ENCODE measurements at regions not wholly inside any gene's neighbourhood (a gene's known extent, or its start where the extent isn't known, plus 50 kb on each side); places are given as distances from the start of the nearest gene placed in this dataset.

DNA sequence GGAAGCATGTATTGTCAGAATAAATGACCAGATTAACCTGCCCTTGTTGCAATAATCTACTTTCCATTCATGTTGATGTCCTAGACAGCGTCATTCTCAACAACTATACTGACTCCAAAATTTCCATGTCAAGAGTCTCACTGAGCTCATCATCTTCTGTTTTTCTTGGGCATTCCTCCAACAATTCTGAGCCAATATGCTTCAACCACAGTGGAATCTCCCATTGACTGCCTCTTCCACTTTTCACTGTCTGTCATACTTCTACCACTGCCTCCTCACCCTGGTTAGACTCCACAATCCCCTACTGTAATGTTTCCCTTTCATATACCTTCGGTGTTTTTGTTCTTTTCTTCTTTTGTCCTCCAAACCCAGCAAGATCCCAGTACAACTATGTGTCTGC lies 162.8 kb downstream of the TLE1 start:
- intact Hi-C loops (cut with micrococcal nuclease) (loop anchor here (10.0 kb wide), 2 partner anchors 1078 to 1438 kb away; no protein-coding TSS in a partner anchor), dilution Hi-C loops (cut with MboI; ENCODE audit: extremely low pct_ligation_motif_present, low sequenced_read_pairs) (no loop called here)
- no peak overlapping the region for H3K27ac ChIP-seq (ENCODE audit: insufficient read depth, low read depth, low read length)
- peaks cover 18% of the 10 kb centered on the region for H3K4me1 ChIP-seq (ENCODE audit: control insufficient read depth, extremely low read depth, insufficient read depth, low read length)
- no peak overlapping the region for H2AFZ ChIP-seq (ENCODE audit: low read depth, low read length)
- H3K79me2 ChIP-seq (ENCODE audit: control insufficient read depth, insufficient read depth, low read length), result no peaks in the 10 kb centered on the region
- H4K20me1 ChIP-seq (replicated peaks; ENCODE audit: control insufficient read depth, extremely low read depth, insufficient read depth, low read length), result no peaks in the 10 kb centered on the region
- TF ChIP-seq EZH2 (IDR thresholded peaks at IDR 0.05; ENCODE audit: borderline replicate concordance, low read depth, low read length, severe bottlenecking), result no peak
- TF ChIP-seq POLR2A (IDR thresholded peaks at IDR 0.05; ENCODE audit: low read depth, low read length), result no peak
- no peak for TF ChIP-seq JUN (IDR thresholded peaks at IDR 0.05; ENCODE audit: borderline replicate concordance, insufficient read depth, insufficient read length, low read depth)
- TF ChIP-seq POLR2AphosphoS5 (IDR thresholded peaks at IDR 0.05; ENCODE audit: insufficient read depth, low read depth, low read length), result no peak
- H3K4me2 ChIP-seq (ENCODE audit: insufficient read depth, low read length), result no peak overlapping the region
- no peaks in the 10 kb centered on the region for H3K36me3 ChIP-seq (ENCODE audit: control insufficient read depth in 2 of 2, extremely low read depth in 1 of 2, insufficient read depth in 2 of 2, low read length in 2 of 2)
- ChIA-PET POLR2A (no interaction called here), CTCF (interaction anchor here (0.6 kb wide), 1 partner anchor 144 kb away, joined by 3 read pairs; no protein-coding TSS in a partner anchor)
- FAIRE-seq (no peak), DNase-seq (ENCODE audit: low read depth, low spot score) (no peak)
- H3K9me1 ChIP-seq (replicated peaks; ENCODE audit: control insufficient read depth, extremely low read depth, insufficient read depth, low read length), result no peaks in the 10 kb centered on the region
- no peaks in the 10 kb centered on the region for H3K9me3 ChIP-seq (replicated peaks; ENCODE audit: control insufficient read depth, insufficient read depth, low read length)
- no peak overlapping the region for H3K4me3 ChIP-seq (replicated peaks in 1 of 3; ENCODE audit: insufficient read depth in 1 of 3, low read depth in 1 of 3, low read length in 3 of 3)
- H3K27me3 ChIP-seq (ENCODE audit: control insufficient read depth in 2 of 2, insufficient read depth in 2 of 2, low read length in 2 of 2), result no peaks in the 10 kb centered on the region
- H3K9ac ChIP-seq (replicated peaks; ENCODE audit: extremely low read depth, insufficient read depth, low read length), result no peak overlapping the region
- BruUV-seq (replicated peaks), result no TSS peak

DNA sequence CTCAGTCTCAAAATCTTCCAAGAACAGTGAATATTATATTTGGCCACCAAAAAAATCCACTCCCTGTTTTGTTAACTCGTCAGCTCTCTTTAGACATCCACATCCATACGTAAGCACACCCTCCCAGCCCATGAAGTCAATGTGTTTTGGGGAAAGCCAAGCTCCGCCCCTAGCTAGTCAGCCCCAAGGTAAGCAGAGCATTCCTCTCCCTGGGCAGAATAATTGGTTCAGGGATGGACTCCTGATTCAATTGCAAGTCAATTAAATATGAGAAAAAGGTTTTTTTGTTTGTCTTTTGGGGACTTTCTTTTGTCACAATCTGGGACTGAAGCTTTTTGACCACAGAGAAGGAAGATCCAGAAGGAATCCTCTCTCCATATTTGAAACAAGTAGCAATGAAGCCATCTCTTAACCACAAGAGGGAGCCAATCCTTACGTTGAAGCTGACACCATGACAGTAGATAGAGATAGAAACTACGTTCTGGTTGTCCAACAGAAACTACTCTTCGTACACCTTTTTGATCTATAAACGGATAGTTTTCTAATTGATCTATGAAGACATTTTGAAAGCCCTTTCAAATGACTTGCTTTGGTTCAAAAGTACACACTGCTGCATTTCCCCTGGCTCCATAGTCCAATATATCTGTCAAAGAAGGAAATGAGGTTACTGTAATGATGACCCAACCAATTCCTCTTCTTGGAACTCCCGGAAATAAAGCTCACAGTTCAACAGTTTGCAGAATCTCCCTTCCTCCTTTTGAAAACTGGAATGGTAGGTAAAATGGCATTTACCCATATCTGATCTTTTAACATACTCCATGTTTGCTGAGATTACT lies 166.4 kb downstream of the TLE1 start:
- POLR2A ChIA-PET, result no interaction called here
- no peak overlapping the region for H3K9ac ChIP-seq (replicated peaks; ENCODE audit: extremely low read depth, insufficient read depth, low read length)
- TF ChIP-seq FOS (IDR thresholded peaks at IDR 0.05; ENCODE audit: borderline replicate concordance, insufficient read depth, low read length), result peak; percentile 12
- TF ChIP-seq GATA2 (IDR thresholded peaks at IDR 0.05; ENCODE audit: insufficient read depth, insufficient read length, low read depth, low read length), result peak; percentile 46
- no peak for TF ChIP-seq EZH2 (IDR thresholded peaks at IDR 0.05; ENCODE audit: borderline replicate concordance, low read depth, low read length, severe bottlenecking)
- TF ChIP-seq, protein P1, sequence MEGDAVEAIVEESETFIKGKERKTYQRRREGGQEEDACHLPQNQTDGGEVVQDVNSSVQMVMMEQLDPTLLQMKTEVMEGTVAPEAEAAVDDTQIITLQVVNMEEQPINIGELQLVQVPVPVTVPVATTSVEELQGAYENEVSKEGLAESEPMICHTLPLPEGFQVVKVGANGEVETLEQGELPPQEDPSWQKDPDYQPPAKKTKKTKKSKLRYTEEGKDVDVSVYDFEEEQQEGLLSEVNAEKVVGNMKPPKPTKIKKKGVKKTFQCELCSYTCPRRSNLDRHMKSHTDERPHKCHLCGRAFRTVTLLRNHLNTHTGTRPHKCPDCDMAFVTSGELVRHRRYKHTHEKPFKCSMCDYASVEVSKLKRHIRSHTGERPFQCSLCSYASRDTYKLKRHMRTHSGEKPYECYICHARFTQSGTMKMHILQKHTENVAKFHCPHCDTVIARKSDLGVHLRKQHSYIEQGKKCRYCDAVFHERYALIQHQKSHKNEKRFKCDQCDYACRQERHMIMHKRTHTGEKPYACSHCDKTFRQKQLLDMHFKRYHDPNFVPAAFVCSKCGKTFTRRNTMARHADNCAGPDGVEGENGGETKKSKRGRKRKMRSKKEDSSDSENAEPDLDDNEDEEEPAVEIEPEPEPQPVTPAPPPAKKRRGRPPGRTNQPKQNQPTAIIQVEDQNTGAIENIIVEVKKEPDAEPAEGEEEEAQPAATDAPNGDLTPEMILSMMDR (IDR thresholded peaks at IDR 0.05; ENCODE audit: extremely low read depth in 1 of 2, insufficient read depth in 1 of 2, low read depth in 1 of 2, low read length in 2 of 2), result peak; percentile 59 to 61
- no peak for TF ChIP-seq JUN (IDR thresholded peaks at IDR 0.05; ENCODE audit: borderline replicate concordance, insufficient read depth, insufficient read length, low read depth)
- CTCF ChIA-PET, result interaction anchor here (0.6 to 3.2 kb wide), 52 partner anchors 8 to 1438 kb away, joined by 3 to 34 read pairs (median 5); no protein-coding TSS in a partner anchor
- no peaks in the 10 kb centered on the region for H4K20me1 ChIP-seq (replicated peaks; ENCODE audit: control insufficient read depth, extremely low read depth, insufficient read depth, low read length)
- peak overlapping the region; percentile 1 for H3K27ac ChIP-seq (ENCODE audit: insufficient read depth, low read depth, low read length)
- BruUV-seq (replicated peaks), result no TSS peak
- intact Hi-C loops (cut with micrococcal nuclease), result loop anchor here (1.0 to 10.0 kb wide), 8 partner anchors 40 to 1442 kb away; no protein-coding TSS in a partner anchor
- peak; percentile 81 for FAIRE-seq
- no peaks in the 10 kb centered on the region for H3K9me3 ChIP-seq (replicated peaks; ENCODE audit: control insufficient read depth, insufficient read depth, low read length)
- H3K36me3 ChIP-seq (ENCODE audit: control insufficient read depth in 2 of 2, extremely low read depth in 1 of 2, insufficient read depth in 2 of 2, low read length in 2 of 2), result no peaks in the 10 kb centered on the region
- peak overlapping the region in 1 of 3 experiments; percentile 38 for H3K4me3 ChIP-seq (replicated peaks in 1 of 3; ENCODE audit: insufficient read depth in 1 of 3, low read depth in 1 of 3, low read length in 3 of 3)
- dilution Hi-C loops (cut with MboI; ENCODE audit: extremely low pct_ligation_motif_present, low sequenced_read_pairs), result no loop called here
- no peaks in the 10 kb centered on the region for H3K79me2 ChIP-seq (ENCODE audit: control insufficient read depth, insufficient read depth, low read length)
- H3K4me2 ChIP-seq (ENCODE audit: insufficient read depth, low read length), result peak overlapping the region; percentile 85
- peak; percentile 73 for DNase-seq (ENCODE audit: low read depth, low spot score)
- no peaks in the 10 kb centered on the region for H3K9me1 ChIP-seq (replicated peaks; ENCODE audit: control insufficient read depth, extremely low read depth, insufficient read depth, low read length)
- H2AFZ ChIP-seq (ENCODE audit: low read depth, low read length), result peak overlapping the region; percentile 46
- no peaks in the 10 kb centered on the region for H3K27me3 ChIP-seq (ENCODE audit: control insufficient read depth in 2 of 2, insufficient read depth in 2 of 2, low read length in 2 of 2)
- H3K4me1 ChIP-seq (ENCODE audit: control insufficient read depth, extremely low read depth, insufficient read depth, low read length), result peaks cover 8% of the 10 kb centered on the region
